T-helper 2 cell treated with Interferon-gamma antibody and Interleukin-4, amounts not matched to agents 5 μg/mL and 100 μg/mL, for 36 hours (primary cell): ENCODE measurements at regions not wholly inside any gene's neighbourhood (a gene's known extent, or its start where the extent isn't known, plus 50 kb on each side); places are given as distances from the start of the nearest gene placed in this dataset.

Experiments
- DNase-seq: peaks from one replicate; pipeline ENCODE4 v3.0.0; 2021; ENCODE audit warnings: low spot score
- H3K27ac Mint-ChIP-seq: one replicate; pipeline ENCODE4 v1.8.0; 2021; ENCODE audit warnings: mild to moderate bottlenecking, mixed read lengths
- H3K27me3 Mint-ChIP-seq: one replicate; pipeline ENCODE4 v1.8.0; 2021; ENCODE audit warnings: low read depth, mixed read lengths
- H3K36me3 Mint-ChIP-seq: one replicate; pipeline ENCODE4 v1.8.0; 2021; ENCODE audit warnings: low read depth, mixed read lengths
- H3K4me1 Mint-ChIP-seq: one replicate; pipeline ENCODE4 v1.8.0; 2021; ENCODE audit warnings: low read depth, mixed read lengths
- H3K4me3 Mint-ChIP-seq: one replicate; pipeline ENCODE4 v1.8.0; 2022; ENCODE audit warnings: mild to moderate bottlenecking, moderate library complexity, mixed read lengths
- H3K9me3 Mint-ChIP-seq: one replicate; pipeline ENCODE4 v1.8.0; 2021; ENCODE audit warnings: mixed read lengths

GRCh38 chr6:53718597-53719460, 53.3 kb upstream of the KLHL31 start:
- Mint-ChIP-seq H3K4me3 (no peak overlapping the region), H3K27ac (no peak overlapping the region), H3K9me3 (no peaks in the 10 kb centered on the region), H3K4me1 (peaks cover 9% of the 10 kb centered on the region), H3K27me3 (peaks cover 26% of the 10 kb centered on the region), H3K36me3 (no peaks in the 10 kb centered on the region)
- DNase-seq = peak; percentile 44

DNA sequence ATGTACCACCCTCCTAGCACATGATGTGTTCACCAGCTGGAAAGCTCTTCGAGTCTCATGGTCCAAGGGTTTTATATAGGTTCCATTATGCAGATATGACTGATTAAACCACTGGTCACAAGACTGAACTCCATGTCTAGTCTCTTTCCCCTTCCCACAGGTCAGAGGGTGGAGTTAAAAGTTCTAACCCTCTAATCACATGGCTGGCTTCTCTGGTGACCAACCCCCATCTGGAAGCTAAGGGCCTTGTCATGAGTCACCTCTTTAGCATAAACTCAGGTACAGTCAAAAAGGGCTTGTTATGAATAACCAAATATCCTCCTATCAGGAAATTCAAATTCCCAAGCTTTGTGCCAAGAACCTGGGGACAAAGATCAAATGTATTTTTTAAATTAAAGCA, 52.0 kb upstream of the KLHL31 start:
- H3K27me3 Mint-ChIP-seq = peaks cover 27% of the 10 kb centered on the region
- H3K36me3 Mint-ChIP-seq = no peaks in the 10 kb centered on the region
- DNase-seq = no peak
- H3K27ac Mint-ChIP-seq = no peak overlapping the region
- H3K9me3 Mint-ChIP-seq = no peaks in the 10 kb centered on the region
- H3K4me3 Mint-ChIP-seq = no peak overlapping the region
- peaks cover 9% of the 10 kb centered on the region for H3K4me1 Mint-ChIP-seq

- no peaks in the 10 kb centered on the region for H3K9me3 Mint-ChIP-seq
- H3K36me3 Mint-ChIP-seq = no peaks in the 10 kb centered on the region
- DNase-seq = no peak
- H3K27me3 Mint-ChIP-seq = peaks cover 38% of the 10 kb centered on the region
- peaks cover 9% of the 10 kb centered on the region for H3K4me1 Mint-ChIP-seq
- no peak overlapping the region for H3K4me3 Mint-ChIP-seq
- no peak overlapping the region for H3K27ac Mint-ChIP-seq
Observed at GRCh38 chr6:53715434-53715833, 49.9 kb upstream of the KLHL31 start.
